ENCODE measurements at regions not wholly inside any gene's neighbourhood (a gene's known extent, or its start where the extent isn't known, plus 50 kb on each side); places are given as distances from the start of the nearest gene placed in this dataset.

- WGBS (ENCODE audit: low lambda C conversion rate, missing lambda C conversion rate), result 91% methylated on average over 8 of the region's 8 CpGs
- H3K9me2 ChIP-seq (replicated peaks; ENCODE audit: insufficient read depth), result no peaks in the 10 kb centered on the region
- H3K36me3 ChIP-seq (replicated peaks; ENCODE audit: insufficient read depth, low read depth), result no peaks in the 10 kb centered on the region
- no peaks in the 10 kb centered on the region for H4K20me1 ChIP-seq (ENCODE audit: insufficient read depth, poor library complexity, severe bottlenecking)
- H3K27me3 ChIP-seq, result no peaks in the 10 kb centered on the region
- H3K4me1 ChIP-seq (ENCODE audit: insufficient read depth), result peaks cover 13% of the 10 kb centered on the region
- no peak overlapping the region for H3K4me3 ChIP-seq
- H3K9me3 ChIP-seq (ENCODE audit: low read depth), result no peaks in the 10 kb centered on the region
- TF ChIP-seq EZH2 (IDR thresholded peaks at IDR 0.05; ENCODE audit: borderline replicate concordance), result no peak
- TF ChIP-seq, protein P1, sequence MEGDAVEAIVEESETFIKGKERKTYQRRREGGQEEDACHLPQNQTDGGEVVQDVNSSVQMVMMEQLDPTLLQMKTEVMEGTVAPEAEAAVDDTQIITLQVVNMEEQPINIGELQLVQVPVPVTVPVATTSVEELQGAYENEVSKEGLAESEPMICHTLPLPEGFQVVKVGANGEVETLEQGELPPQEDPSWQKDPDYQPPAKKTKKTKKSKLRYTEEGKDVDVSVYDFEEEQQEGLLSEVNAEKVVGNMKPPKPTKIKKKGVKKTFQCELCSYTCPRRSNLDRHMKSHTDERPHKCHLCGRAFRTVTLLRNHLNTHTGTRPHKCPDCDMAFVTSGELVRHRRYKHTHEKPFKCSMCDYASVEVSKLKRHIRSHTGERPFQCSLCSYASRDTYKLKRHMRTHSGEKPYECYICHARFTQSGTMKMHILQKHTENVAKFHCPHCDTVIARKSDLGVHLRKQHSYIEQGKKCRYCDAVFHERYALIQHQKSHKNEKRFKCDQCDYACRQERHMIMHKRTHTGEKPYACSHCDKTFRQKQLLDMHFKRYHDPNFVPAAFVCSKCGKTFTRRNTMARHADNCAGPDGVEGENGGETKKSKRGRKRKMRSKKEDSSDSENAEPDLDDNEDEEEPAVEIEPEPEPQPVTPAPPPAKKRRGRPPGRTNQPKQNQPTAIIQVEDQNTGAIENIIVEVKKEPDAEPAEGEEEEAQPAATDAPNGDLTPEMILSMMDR (IDR thresholded peaks at IDR 0.05; ENCODE audit: poor library complexity), result no peak
- TF ChIP-seq EZH2phosphoT487 (IDR thresholded peaks at IDR 0.05; ENCODE audit: low read depth, severe bottlenecking, unreplicated experiment), result no peak
- H3K79me2 ChIP-seq, result no peaks in the 10 kb centered on the region
- no peak for DNase-seq (ENCODE audit: low spot score)
- H3K27ac ChIP-seq, result no peak overlapping the region
- H2AFZ ChIP-seq, result no peak overlapping the region
- no peak overlapping the region for H3K4me2 ChIP-seq
Observed at GRCh38 chr1:229000187-229000586, 264.9 kb downstream of the RHOU start.

- Histone ChIP-seq H3K9me3 (ENCODE audit: low read depth) (no peaks in the 10 kb centered on the region), H3K79me2 (no peaks in the 10 kb centered on the region), H3K27me3 (no peaks in the 10 kb centered on the region), H3K9me2 (replicated peaks; ENCODE audit: insufficient read depth) (no peaks in the 10 kb centered on the region), H4K20me1 (ENCODE audit: insufficient read depth, poor library complexity, severe bottlenecking) (no peaks in the 10 kb centered on the region), H3K4me3 (no peak overlapping the region), H3K27ac (no peak overlapping the region), H2AFZ (no peak overlapping the region), H3K4me2 (no peak overlapping the region), H3K36me3 (replicated peaks; ENCODE audit: insufficient read depth, low read depth) (no peaks in the 10 kb centered on the region), H3K4me1 (ENCODE audit: insufficient read depth) (peaks cover 13% of the 10 kb centered on the region)
- TF ChIP-seq, protein P1 (IDR thresholded peaks at IDR 0.05; ENCODE audit: poor library complexity), result no peak
- TF ChIP-seq EZH2phosphoT487 (IDR thresholded peaks at IDR 0.05; ENCODE audit: low read depth, severe bottlenecking, unreplicated experiment) (no peak), EZH2 (IDR thresholded peaks at IDR 0.05; ENCODE audit: borderline replicate concordance) (no peak)
- DNase-seq (ENCODE audit: low spot score), result no peak
- WGBS (ENCODE audit: low lambda C conversion rate, missing lambda C conversion rate), result 59% methylated on average over 1 of the region's 1 CpG
Observed at GRCh38 chr1:229001467-229002011, 266.3 kb downstream of the RHOU start.

- no peaks in the 10 kb centered on the region for H4K20me1 ChIP-seq (ENCODE audit: insufficient read depth, poor library complexity, severe bottlenecking)
- H3K9me2 ChIP-seq (replicated peaks; ENCODE audit: insufficient read depth), result no peaks in the 10 kb centered on the region
- H3K36me3 ChIP-seq (replicated peaks; ENCODE audit: insufficient read depth, low read depth), result no peaks in the 10 kb centered on the region
- no peaks in the 10 kb centered on the region for H3K27me3 ChIP-seq
- H3K4me2 ChIP-seq, result no peak overlapping the region
- no peaks in the 10 kb centered on the region for H3K9me3 ChIP-seq (ENCODE audit: low read depth)
- WGBS (ENCODE audit: low lambda C conversion rate, missing lambda C conversion rate), result 92% methylated on average over 3 of the region's 3 CpGs
- no peak overlapping the region for H3K27ac ChIP-seq
- H3K4me1 ChIP-seq (ENCODE audit: insufficient read depth), result peaks cover 13% of the 10 kb centered on the region
- H2AFZ ChIP-seq, result no peak overlapping the region
- no peak for DNase-seq (ENCODE audit: low spot score)
- no peaks in the 10 kb centered on the region for H3K79me2 ChIP-seq
- TF ChIP-seq EZH2 (IDR thresholded peaks at IDR 0.05; ENCODE audit: borderline replicate concordance), result no peak
- TF ChIP-seq, protein P1 (IDR thresholded peaks at IDR 0.05; ENCODE audit: poor library complexity), result no peak
- TF ChIP-seq EZH2phosphoT487 (IDR thresholded peaks at IDR 0.05; ENCODE audit: low read depth, severe bottlenecking, unreplicated experiment), result no peak
- H3K4me3 ChIP-seq, result no peak overlapping the region
Observed at GRCh38 chr1:229002037-229002436, 266.8 kb downstream of the RHOU start.

Data from hepatocyte (in vitro differentiated cells).